ENCODE measurements at regions not wholly inside any gene's neighbourhood (a gene's known extent, or its start where the extent isn't known, plus 50 kb on each side); places are given as distances from the start of the nearest gene placed in this dataset.

DNA sequence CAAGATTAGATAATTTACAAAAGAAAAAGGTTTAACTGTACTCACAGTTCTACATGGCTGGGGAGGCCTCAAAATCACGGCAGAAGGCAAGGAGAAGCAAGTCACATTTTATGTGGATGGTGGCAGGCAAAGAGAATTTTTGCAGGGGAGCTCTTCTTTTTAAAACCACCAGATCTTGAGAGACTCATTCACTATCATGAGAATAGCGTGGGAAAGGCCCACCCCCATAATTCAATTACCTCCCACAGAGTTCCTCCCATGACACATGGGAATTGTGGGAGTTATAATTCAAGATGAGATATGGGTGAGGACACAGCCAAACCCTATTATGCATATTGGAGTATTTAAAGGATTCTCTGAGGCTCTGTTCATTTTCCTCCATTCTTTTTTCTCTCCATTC is 138.7 kb upstream of the CADM2 start:
- intact Hi-C loops (cut with DNase I), result no loop called here
- ATAC-seq (no peak), DNase-seq (no peak)

DNA sequence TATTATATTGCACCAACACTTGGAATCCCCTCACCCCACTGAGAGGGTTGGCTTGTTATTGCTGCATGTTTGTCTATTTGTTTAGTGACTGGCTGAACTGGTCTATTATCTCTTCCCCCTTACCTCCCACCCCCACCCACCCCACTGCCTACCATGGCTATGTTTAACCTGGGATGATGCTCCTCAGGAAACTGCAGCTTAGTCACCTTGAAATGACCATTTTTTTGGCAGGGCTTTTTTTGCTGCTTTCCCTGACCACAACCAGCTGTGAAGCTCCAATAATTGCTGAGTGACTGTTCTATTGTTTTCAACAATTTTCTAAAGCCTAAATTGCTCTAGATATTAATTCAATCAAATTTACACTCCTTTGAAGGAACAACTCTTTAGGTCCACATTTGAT is 137.9 kb upstream of the CADM2 start:
- intact Hi-C loops (cut with DNase I), result no loop called here
- ATAC-seq, result no peak
- no peak for DNase-seq

DNA sequence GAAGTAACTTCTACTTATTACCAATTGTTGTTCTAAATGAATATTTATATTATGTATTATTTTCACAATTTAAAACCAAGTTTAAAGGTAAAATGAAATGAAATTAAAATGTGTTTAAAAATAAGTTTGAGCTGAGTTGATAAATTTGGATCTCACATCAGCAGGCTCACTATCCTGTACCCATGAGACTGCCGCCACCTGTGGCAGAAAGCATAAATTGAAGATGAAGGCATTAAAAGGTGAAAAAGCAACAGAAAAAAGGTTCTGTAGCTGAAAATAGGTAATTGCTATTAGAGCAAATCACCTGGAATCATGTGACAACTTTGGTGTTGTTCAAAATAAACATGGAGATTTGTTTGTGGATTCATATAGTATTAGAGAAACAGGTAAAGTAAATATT is 133.0 kb upstream of the CADM2 start:
- intact Hi-C loops (cut with DNase I), result no loop called here
- DNase-seq (no peak), ATAC-seq (no peak)

DNA sequence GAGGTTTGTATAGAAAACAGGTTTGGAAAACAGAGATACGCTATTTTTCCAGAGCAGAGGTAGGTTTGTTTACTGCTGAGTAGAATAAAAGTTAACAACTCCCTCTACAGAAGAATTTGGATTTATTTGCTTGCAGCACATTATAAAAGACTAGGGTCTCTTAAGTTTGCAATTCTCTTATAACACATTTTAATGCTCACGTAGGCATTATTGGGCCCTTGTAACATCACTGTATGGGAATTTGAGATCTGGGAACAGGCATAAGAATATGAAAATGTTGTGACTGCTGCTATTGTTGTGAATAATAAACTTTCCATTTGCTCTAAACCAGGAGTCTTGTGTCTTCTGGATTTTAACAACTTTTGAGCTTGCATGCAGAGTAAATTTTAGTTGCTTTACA is 128.3 kb upstream of the CADM2 start:
- ATAC-seq (no peak), DNase-seq (no peak)
- intact Hi-C loops (cut with DNase I), result no loop called here

DNA sequence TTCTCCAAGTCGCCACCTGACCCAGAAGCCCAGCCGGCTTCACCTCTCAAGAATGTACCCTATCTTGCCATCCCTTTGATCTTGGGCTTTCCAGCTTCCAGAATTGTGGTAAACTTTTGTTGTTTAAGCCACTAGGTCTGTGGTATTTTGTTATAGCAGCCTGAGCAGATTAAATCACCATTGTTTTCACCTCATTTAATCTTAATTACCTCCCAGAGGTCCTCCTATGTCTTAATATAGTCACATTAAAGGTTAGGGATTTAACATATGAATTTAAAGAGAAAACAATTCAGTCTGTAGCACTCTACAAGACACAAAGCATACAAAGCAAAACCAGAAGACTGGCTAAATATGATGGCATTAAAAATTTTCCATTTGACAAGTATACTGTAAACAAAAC is 123.4 kb upstream of the CADM2 start:
- no peak for ATAC-seq
- no peak for DNase-seq
- intact Hi-C loops (cut with DNase I), result no loop called here

DNA sequence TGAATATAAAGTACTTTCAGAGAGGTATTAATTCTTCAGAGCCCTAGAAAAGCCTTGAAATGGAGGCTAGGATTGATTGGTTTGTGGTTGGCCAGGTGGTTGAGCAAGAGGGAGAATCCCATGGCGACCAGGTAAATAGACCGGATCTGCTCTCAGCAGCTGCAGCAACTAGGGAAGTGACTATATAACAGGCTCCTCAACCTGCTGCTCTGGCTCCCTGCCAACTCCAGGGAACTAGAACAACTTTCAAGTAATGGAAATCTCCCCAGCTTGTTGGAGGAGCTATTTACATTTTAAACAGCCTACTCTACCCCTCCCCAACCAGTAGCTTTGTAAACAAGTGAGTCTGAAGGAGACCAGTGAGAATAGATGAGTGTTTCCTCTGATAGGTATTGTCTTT is 121.8 kb upstream of the CADM2 start:
- intact Hi-C loops (cut with DNase I), result no loop called here
- no peak for DNase-seq
- no peak for ATAC-seq

DNA sequence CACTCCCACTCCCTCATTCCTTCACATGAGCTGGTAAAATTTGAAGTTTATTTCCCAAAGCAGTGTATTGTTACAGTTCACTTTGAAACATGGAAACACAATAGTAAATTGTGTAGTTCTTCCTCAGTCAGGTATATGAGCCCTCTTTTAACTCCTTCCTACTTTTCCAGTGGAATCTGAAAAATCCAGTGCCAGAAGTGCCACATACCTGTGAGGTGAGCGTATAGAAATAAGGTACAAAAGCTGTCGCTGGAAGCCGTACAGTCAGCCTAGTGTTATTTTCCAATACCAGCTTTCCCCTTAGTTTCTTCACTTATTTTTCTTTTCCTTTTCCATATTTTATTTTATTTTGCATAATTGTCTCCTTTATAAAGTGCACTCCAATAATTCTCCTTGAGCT is 81.7 kb upstream of the CADM2 start:
- intact Hi-C loops (cut with DNase I), result no loop called here
- ATAC-seq (no peak), DNase-seq (no peak)

DNA sequence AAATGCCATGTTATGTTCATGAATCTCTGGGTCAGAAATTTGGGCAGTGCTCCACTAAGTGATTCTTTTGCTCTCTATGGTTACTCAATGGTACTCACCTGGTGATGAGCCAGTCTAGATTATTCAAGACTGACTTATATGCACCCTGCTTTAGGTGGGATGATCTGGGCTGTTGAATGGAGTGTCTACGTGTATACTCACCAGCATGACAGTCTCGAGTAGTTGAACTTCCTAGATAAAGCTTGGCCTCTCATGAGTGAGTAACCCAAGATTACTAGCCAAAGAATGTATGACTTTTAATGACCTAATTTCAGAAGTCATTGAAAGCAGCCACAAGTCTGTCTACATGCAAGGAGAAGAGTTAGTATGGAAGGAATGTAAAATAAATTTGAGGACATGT is 77.5 kb upstream of the CADM2 start:
- DNase-seq (no peak), ATAC-seq (no peak)
- intact Hi-C loops (cut with DNase I), result no loop called here

DNA sequence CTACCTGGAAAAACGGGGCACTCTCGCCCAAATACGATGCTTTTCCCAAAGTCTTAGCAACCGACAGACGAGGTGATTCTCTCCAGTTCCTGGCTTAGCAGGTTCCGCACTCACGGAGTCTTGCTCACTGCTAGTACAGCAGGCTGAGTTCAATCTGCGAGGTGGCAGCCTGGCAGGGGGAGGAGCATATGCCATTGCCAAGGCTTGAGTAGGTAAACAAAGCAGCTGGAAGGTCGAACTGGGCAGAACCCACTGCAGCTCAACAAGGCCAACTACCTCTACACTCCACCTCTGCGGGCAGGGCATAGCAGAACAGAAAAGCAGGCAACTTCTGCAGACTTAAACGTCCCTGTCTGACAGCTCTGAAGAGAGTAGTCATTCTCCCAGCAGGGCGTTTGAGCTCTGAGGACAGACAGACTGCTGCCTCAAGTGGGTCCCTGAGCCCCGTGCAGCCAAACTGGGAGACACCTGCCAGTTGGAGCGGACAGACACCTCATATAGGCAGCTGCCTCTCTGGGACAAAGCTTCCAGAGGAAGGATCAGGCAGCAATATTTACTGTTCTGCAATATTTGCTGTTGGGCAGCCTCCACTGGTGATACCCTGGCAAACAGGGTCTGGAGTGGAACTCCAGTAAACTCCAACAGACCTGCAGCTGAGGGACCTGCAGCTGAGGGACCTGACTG is 73.4 kb upstream of the CADM2 start:
- intact Hi-C loops (cut with DNase I), result no loop called here
- ATAC-seq (no peak), DNase-seq (no peak)

DNA sequence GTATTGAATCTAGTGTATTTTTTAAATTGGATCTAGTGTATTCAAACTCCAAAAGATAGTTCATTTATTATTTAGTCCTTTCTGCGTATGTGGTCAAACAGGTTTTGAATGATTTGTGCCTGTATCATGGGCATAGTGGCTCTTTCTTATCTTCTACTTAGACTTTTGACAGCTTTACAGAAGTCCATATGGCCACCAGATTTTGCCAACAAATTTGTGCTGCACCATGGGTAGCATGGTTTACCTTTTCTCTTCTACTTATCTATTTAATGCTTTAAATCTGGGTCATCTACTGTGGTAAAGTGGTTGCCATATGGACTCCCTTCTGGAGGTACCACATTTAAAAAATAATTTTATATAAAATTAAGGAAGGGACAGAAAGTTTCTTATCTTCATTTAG is 66.9 kb upstream of the CADM2 start:
- intact Hi-C loops (cut with DNase I), result no loop called here
- no peak for DNase-seq
- no peak for ATAC-seq

DNA sequence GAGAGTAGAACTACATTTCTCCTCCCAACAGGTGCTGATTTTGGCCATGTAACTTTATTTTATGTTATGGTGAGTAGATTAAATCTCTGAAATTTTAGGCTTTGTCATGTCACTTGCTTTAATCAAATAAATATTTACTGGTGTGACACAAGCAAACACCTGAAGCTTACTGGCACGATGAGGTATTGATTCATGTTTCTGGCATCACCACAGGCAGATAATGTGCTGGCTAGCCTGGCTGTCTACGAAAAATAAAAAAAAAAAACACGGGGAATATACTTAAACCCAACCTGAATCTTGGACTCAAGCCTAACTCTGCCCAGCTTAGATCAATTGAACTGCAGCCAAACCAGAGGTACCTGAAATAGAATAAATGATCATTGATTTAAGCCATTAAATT is 65.6 kb upstream of the CADM2 start:
- intact Hi-C loops (cut with DNase I), result no loop called here
- ATAC-seq (no peak), DNase-seq (no peak)

DNA sequence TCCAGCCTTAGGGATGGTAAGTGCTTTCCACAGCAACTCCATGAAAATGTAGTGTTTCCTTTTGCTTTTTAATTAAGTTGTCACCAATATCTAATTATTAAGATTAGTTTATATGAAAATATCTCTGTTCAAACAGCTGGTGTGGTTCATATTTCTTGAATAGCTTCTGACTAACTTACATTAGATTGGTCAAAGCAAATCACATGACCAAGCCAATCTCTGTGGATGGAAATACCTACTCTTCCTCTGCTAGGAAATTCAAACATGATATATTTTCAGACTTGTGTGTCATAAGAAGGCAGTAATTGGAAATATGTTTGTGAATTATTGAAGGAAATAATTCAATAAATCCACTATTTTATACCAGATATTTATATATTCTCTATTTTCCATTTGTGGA is 54.6 kb upstream of the CADM2 start:
- DNase-seq (no peak), ATAC-seq (no peak)
- intact Hi-C loops (cut with DNase I), result no loop called here

DNA sequence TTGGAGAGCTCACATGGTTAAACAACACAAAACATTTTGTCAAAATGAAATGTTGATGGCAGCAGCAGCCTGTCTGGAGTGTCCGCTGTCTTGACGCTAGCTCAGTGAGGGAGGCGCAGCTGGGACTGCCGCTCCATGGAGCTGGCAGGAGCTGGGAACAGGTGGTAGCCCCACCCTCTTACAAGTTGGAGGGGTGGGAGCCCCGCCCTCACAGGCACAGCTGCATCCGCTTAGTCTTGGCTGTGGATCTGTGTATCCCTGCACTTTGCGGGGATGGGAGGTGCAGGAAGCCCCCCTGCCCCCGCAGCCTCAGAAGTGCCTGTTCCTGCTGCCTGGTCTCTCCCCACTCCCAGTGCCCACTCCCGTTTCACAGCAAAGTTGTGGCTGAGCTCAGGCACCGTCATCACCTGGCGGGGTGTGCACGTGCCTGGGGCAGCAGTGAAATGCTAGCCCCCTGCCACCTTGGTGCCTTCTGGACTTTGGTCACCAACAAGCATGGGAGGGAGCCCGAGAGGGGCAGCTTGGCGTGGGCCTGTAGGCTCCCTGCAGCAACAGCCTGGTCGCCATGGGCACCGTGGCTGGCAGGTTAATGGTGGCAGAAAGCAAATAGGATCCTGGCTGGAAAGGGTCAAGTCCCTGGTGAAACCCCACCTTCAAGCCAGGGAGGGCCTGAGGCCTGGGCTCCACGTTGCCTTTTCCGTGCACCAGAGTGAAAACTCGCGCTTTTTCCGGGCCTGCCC is 53.8 kb upstream of the CADM2 start:
- ATAC-seq (no peak), DNase-seq (no peak)
- intact Hi-C loops (cut with DNase I), result no loop called here

DNA sequence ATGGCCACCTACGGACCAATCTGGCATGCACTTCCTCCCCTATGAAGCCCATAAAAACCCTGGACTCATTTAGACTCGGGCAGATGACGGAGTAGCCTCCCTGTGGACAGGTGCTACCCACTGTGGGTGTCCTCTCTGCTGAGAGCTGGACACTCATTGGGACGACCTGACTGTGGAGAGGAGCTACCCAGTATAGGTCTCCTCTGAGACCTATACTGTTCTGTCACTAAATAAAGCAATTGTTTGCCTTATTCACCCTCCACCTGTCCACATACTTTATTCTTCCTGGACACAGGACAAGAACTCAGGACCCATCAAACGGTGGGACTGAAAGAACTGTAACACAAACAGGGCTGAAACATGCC is 53.3 kb upstream of the CADM2 start:
- ATAC-seq (no peak), DNase-seq (no peak)
- intact Hi-C loops (cut with DNase I), result no loop called here

DNA sequence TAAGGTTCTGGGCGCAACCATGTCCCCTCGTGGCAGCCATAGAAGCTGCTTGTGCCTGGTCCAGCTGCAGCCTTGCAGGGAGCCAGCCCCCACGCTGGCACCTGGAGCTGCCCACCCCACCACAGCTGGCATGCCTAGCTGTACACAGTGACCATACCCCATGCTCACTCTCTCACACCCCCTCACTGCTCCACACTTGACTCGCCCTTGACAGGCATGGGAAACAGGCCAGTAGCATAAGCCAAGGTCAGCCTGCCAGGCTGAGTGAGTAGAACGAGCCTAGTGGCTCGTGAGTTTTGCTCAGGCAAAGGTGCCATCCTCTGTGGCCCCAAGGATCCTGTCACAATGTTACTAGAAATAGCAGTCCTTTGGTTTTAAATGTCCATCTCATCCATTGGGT is 52.7 kb upstream of the CADM2 start:
- DNase-seq, result no peak
- intact Hi-C loops (cut with DNase I), result no loop called here
- peak in 1 of 2 donors; percentile 23 for ATAC-seq
